GM18511 (cell line): ENCODE measurements at regions not wholly inside any gene's neighbourhood (a gene's known extent, or its start where the extent isn't known, plus 50 kb on each side); places are given as distances from the start of the nearest gene placed in this dataset.

Experiments used
- ATAC-seq: cut with Tn5 transposase; IDR thresholded peaks from one replicate; pipeline ENCODE4 v1.9.1; 2021; ENCODE audit warnings: mild to moderate bottlenecking, moderate library complexity; ENCODE audit not compliant: unreplicated experiment

GRCh38 chr4:153137159-153137558 is 67.1 kb upstream of the TRIM2 start:
- no peak for ATAC-seq

- no peak for ATAC-seq
These were observed 66.3 kb upstream of the TRIM2 start for GRCh38 chr4:153137677-153138630.

- ATAC-seq: no peak
These were observed 65.5 kb upstream of the TRIM2 start for GRCh38 chr4:153138736-153139135.

GRCh38 chr4:153140294-153140693 is 63.9 kb upstream of the TRIM2 start:
- no peak for ATAC-seq

GRCh38 chr4:153141238-153141637 is 63.0 kb upstream of the TRIM2 start:
- no peak for ATAC-seq

GRCh38 chr4:153142700-153143438 is 61.4 kb upstream of the TRIM2 start:
- no peak for ATAC-seq

GRCh38 chr4:153143527-153144348 is 60.5 kb upstream of the TRIM2 start:
- ATAC-seq: peak; percentile 53

- ATAC-seq: no peak
These were observed 58.2 kb upstream of the TRIM2 start for GRCh38 chr4:153146031-153146430.

- no peak for ATAC-seq
These were observed 57.3 kb upstream of the TRIM2 start for GRCh38 chr4:153146961-153147360.

GRCh38 chr4:153148791-153149190 is 55.5 kb upstream of the TRIM2 start:
- no peak for ATAC-seq

- ATAC-seq: no peak
These were observed 52.4 kb upstream of the TRIM2 start for GRCh38 chr4:153151535-153152455.

GRCh38 chr4:153152501-153153338 is 51.5 kb upstream of the TRIM2 start:
- peak; percentile 27 for ATAC-seq

- peak; percentile 68 for ATAC-seq
These were observed 50.8 kb upstream of the TRIM2 start for GRCh38 chr4:153153339-153153871.

- ATAC-seq: no peak
These were observed 50.0 kb upstream of the TRIM2 start for GRCh38 chr4:153154007-153154975.
